ENCODE measurements at regions not wholly inside any gene's neighbourhood (a gene's known extent, or its start where the extent isn't known, plus 50 kb on each side); places are given as distances from the start of the nearest gene placed in this dataset.

GRCh38 chr2:15730545-15731212, 139.0 kb downstream of the DDX1 start:
- Histone ChIP-seq H3K4me3 (ENCODE audit: low read depth, low read length) (no peak overlapping the region), H3K4me1 (ENCODE audit: control insufficient read depth, insufficient read depth, low read length) (0 out of 2 replicates have a peak, but pooled peaks cover 7% of the 10 kb centered on the region), H3K9ac (ENCODE audit: low read depth, low read length) (no peak overlapping the region)

DNA sequence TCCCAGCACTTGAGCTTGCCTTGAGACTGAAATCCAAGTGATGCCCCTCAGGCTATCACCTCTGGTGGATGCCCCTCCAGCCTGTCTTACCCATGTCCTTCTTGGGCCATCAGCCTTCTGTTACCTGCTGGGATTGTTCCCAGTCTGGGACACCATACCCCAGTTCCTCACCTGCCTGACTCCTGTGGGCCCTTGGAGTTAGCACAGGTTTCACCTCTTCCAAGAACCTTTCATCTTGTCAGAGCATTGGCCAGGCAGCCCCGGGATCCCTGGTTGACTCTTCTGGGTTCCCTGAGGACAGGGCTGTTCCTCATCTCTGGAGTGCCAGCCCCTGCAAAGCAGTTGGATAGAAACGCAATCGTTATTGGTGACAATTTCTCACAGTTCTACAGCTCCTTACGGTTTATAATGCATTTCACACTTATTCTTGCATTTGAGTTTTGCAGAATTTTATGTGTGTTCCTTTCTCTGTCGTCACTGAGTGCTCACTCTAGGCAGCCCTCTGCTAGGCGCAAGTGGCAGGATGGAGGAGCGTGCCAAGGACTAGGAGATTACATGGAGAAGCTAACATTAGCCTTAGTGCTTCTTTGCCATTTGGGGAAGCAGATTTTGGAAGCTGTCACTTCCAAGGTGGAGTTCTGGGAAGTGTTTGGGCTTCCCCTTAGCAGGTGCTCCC, 139.7 kb downstream of the DDX1 start:
- Histone ChIP-seq H3K27me3 (ENCODE audit: control insufficient read depth, insufficient read depth, low read length) (no peaks in the 10 kb centered on the region), H3K4me1 (ENCODE audit: control insufficient read depth, insufficient read depth, low read length) (0 out of 2 replicates have a peak, but pooled peaks cover 7% of the 10 kb centered on the region), H3K9ac (ENCODE audit: low read depth, low read length) (no peak overlapping the region), H3K27ac (ENCODE audit: low read depth, low read length) (no peak overlapping the region), H3K4me3 (ENCODE audit: low read depth, low read length) (no peak overlapping the region), H3K9me3 (ENCODE audit: control insufficient read depth, insufficient read depth, low read length) (no peaks in the 10 kb centered on the region), H3K36me3 (ENCODE audit: control insufficient read depth, insufficient read depth, low read length) (no peaks in the 10 kb centered on the region)

More at GRCh38 chr2:15730545-15731212, 139.0 kb downstream of the DDX1 start:
- Histone ChIP-seq H3K27me3 (ENCODE audit: control insufficient read depth, insufficient read depth, low read length) (no peaks in the 10 kb centered on the region), H3K36me3 (ENCODE audit: control insufficient read depth, insufficient read depth, low read length) (no peaks in the 10 kb centered on the region), H3K27ac (ENCODE audit: low read depth, low read length) (no peak overlapping the region), H3K9me3 (ENCODE audit: control insufficient read depth, insufficient read depth, low read length) (no peaks in the 10 kb centered on the region)

DNA sequence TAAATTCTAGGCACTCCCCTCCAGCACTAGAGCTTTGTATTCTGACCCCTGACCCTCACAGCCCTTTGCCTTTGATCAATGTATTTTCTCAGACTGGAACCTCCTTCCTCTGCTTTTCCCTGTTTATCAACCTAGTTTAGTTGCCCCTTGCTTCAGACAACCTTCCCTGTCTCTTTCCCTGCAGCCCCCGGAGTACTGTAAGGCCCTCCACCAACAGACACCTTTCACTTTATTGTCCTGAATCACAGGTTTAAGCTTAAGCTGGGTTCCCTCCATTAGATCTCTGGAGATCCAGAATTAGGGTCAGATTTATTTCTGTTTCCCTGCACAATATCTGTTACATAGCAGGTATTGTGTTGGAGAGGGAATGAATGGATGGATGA, 140.2 kb downstream of the DDX1 start:
- no peaks in the 10 kb centered on the region for H3K36me3 ChIP-seq (ENCODE audit: control insufficient read depth, insufficient read depth, low read length)
- no peak overlapping the region for H3K4me3 ChIP-seq (ENCODE audit: low read depth, low read length)
- H3K9ac ChIP-seq (ENCODE audit: low read depth, low read length) = no peak overlapping the region
- no peaks in the 10 kb centered on the region for H3K9me3 ChIP-seq (ENCODE audit: control insufficient read depth, insufficient read depth, low read length)
- 0 out of 2 replicates have a peak, but pooled peaks cover 7% of the 10 kb centered on the region for H3K4me1 ChIP-seq (ENCODE audit: control insufficient read depth, insufficient read depth, low read length)
- no peaks in the 10 kb centered on the region for H3K27me3 ChIP-seq (ENCODE audit: control insufficient read depth, insufficient read depth, low read length)
- no peak overlapping the region for H3K27ac ChIP-seq (ENCODE audit: low read depth, low read length)

GRCh38 chr2:15732341-15733077, 140.8 kb downstream of the DDX1 start:
- no peaks in the 10 kb centered on the region for H3K36me3 ChIP-seq (ENCODE audit: control insufficient read depth, insufficient read depth, low read length)
- H3K9ac ChIP-seq (ENCODE audit: low read depth, low read length) = no peak overlapping the region
- no peak overlapping the region for H3K27ac ChIP-seq (ENCODE audit: low read depth, low read length)
- no peak overlapping the region for H3K4me3 ChIP-seq (ENCODE audit: low read depth, low read length)
- H3K4me1 ChIP-seq (ENCODE audit: control insufficient read depth, insufficient read depth, low read length) = 0 out of 2 replicates have a peak, but pooled peaks cover 7% of the 10 kb centered on the region
- no peaks in the 10 kb centered on the region for H3K9me3 ChIP-seq (ENCODE audit: control insufficient read depth, insufficient read depth, low read length)
- H3K27me3 ChIP-seq (ENCODE audit: control insufficient read depth, insufficient read depth, low read length) = no peaks in the 10 kb centered on the region

DNA sequence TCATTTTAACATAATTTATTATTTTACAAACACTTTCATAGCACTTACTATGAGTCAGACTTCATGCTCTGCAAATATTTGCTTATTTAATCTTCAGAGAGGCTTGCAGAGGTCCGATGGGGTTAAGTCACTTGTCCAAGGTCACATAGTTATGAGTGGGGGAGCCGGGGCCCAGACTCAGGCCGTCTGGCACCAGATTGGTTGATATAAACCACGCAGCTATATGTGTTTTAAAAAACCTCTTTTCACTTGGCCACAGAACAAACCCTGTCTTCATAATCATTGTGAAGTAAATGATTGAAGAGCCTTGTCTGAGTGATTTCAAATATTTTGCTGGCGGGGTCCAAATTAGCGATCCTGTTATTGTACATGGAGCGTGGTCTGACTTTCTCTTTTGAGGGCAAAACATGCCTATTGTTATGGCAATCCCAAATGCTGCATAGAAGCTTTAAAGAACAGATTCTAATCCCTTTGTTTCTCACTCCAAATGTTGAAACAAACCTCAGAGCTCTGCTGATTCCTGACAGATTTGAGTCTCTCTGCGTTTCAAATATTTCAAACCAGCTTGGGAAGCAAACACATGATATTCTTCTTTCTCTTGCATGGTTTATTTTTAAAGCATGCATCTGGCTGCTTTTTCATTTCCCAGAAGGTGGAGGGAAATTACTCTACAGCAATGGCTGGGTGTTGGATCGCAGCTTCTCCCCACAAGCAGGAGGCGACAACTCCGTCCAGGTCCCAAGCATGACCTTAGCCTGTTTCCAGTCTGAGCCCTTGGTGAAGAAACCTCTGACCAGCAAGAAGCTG, 142.4 kb downstream of the DDX1 start:
- H3K4me1 ChIP-seq (ENCODE audit: control insufficient read depth, insufficient read depth, low read length) = 0 out of 2 replicates have a peak, but pooled peaks cover 7% of the 10 kb centered on the region
- H3K4me3 ChIP-seq (ENCODE audit: low read depth, low read length) = no peak overlapping the region
- H3K9me3 ChIP-seq (ENCODE audit: control insufficient read depth, insufficient read depth, low read length) = no peaks in the 10 kb centered on the region
- no peaks in the 10 kb centered on the region for H3K27me3 ChIP-seq (ENCODE audit: control insufficient read depth, insufficient read depth, low read length)
- H3K27ac ChIP-seq (ENCODE audit: low read depth, low read length) = no peak overlapping the region
- H3K9ac ChIP-seq (ENCODE audit: low read depth, low read length) = no peak overlapping the region
- no peaks in the 10 kb centered on the region for H3K36me3 ChIP-seq (ENCODE audit: control insufficient read depth, insufficient read depth, low read length)

DNA sequence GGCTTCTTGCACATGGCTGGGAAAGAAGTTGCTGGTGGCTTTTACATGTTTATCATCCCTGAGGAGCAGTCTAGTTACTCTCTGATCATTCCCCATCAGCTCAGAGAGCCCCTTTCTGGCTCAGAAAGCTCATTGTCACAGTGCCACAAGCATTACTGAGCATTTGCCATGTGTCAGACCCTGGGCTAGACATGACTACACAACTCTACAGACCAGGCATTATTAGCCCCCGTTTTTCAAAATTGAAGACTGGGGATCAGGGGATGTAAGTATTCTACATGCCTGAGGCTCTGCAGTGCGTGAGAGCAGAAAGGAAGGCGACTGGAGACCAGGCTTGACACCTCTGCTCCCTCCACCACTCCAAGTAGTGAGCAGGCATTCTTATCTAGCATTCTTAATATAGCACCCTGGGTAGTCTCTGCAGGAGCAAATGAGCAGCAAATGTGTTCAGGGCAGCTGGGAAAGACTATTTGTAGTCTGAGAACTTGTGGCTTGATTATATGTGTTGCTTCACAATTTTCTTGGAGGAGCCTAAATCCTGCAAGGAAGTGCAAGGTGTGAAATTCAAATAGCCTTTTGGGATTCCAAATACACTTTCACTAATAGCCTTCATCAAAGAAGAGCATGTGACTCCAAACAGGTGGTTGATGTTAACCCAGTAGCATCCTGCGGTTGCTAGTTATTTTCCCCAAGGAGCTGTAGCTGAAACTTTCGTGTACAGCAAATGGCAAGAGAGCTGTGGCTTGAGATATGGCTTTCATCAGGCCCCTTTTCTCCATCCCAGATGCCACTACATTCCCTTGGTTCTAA, 143.2 kb downstream of the DDX1 start:
- Histone ChIP-seq H3K4me3 (ENCODE audit: low read depth, low read length) (no peak overlapping the region), H3K4me1 (ENCODE audit: control insufficient read depth, insufficient read depth, low read length) (0 out of 2 replicates have a peak, but pooled peaks cover 7% of the 10 kb centered on the region), H3K9ac (ENCODE audit: low read depth, low read length) (no peak overlapping the region), H3K36me3 (ENCODE audit: control insufficient read depth, insufficient read depth, low read length) (no peaks in the 10 kb centered on the region), H3K27me3 (ENCODE audit: control insufficient read depth, insufficient read depth, low read length) (no peaks in the 10 kb centered on the region), H3K9me3 (ENCODE audit: control insufficient read depth, insufficient read depth, low read length) (no peaks in the 10 kb centered on the region), H3K27ac (ENCODE audit: low read depth, low read length) (no peak overlapping the region)

DNA sequence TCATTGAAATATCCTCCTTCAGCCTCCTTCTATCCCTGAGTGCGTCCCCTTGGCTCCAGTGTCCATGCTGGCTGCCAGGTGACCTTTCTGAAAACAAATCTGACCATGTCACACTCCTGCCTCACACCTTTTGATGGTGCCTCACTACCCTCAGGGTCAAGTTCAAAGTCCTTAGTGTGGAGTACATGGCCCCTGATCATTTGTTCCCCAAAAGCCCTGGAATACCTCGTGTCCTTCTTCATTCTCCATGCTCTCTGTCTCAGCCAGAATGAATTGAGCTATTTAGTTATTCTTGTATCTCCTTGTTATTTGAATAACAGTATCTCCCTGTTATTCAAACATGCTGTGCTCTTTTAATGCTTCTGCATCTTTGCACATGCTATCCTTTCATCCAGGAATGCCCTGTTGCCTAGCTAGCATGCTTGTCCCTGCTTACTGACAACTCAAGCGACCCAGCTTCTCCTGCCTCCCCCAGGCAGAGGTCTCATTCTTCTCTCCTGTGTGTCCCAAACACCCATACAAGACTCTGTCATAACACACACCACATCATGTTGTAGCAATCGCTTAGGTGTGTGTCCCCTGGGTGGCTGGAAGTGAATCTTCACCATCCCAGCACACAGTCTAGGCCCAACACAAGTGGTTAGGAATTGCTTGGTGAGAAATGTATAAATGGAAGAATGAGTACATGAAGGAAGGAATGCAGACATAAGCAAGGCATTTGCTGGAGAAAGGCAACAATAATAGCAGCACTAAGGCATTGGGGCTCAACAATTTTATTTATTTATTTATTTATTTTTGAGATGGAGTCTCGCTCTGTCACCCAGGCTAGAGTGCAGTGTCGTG, 144.0 kb downstream of the DDX1 start:
- Histone ChIP-seq H3K9me3 (ENCODE audit: control insufficient read depth, insufficient read depth, low read length) (no peaks in the 10 kb centered on the region), H3K4me1 (ENCODE audit: control insufficient read depth, insufficient read depth, low read length) (0 out of 2 replicates have a peak, but pooled peaks cover 7% of the 10 kb centered on the region), H3K36me3 (ENCODE audit: control insufficient read depth, insufficient read depth, low read length) (no peaks in the 10 kb centered on the region), H3K9ac (ENCODE audit: low read depth, low read length) (no peak overlapping the region), H3K27ac (ENCODE audit: low read depth, low read length) (no peak overlapping the region), H3K27me3 (ENCODE audit: control insufficient read depth, insufficient read depth, low read length) (no peaks in the 10 kb centered on the region), H3K4me3 (ENCODE audit: low read depth, low read length) (no peak overlapping the region)

- Histone ChIP-seq H3K9me3 (ENCODE audit: control insufficient read depth, insufficient read depth, low read length) (no peaks in the 10 kb centered on the region), H3K27me3 (ENCODE audit: control insufficient read depth, insufficient read depth, low read length) (no peaks in the 10 kb centered on the region), H3K27ac (ENCODE audit: low read depth, low read length) (no peak overlapping the region), H3K4me3 (ENCODE audit: low read depth, low read length) (no peak overlapping the region), H3K9ac (ENCODE audit: low read depth, low read length) (no peak overlapping the region), H3K4me1 (ENCODE audit: control insufficient read depth, insufficient read depth, low read length) (0 out of 2 replicates have a peak, but pooled peaks cover 7% of the 10 kb centered on the region), H3K36me3 (ENCODE audit: control insufficient read depth, insufficient read depth, low read length) (no peaks in the 10 kb centered on the region)
Measured at GRCh38 chr2:15736396-15737180, 144.9 kb downstream of the DDX1 start.
